ENCODE measurements at regions not wholly inside any gene's neighbourhood (a gene's known extent, or its start where the extent isn't known, plus 50 kb on each side); places are given as distances from the start of the nearest gene placed in this dataset.

DNA sequence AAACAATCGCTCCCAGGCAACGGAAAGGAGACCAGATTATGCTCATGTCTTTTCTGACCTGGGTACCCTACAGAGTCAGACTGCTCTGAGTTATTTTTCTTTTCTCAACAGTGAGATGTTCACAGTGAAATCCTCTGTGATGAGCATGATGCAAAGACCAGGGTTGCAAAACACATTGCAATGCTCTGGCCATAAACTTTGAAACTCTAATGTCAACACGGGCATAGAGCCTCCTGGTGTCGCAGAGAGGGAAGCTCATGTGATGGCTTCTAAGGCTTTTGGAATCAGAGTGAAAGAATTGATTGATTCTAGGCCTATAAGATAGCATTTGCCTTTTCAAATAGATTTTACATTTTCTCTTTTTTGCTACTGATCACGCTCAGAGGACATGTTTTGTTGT lies 193.4 kb downstream of the RASSF9 start:
- TF ChIP-seq, protein P1, sequence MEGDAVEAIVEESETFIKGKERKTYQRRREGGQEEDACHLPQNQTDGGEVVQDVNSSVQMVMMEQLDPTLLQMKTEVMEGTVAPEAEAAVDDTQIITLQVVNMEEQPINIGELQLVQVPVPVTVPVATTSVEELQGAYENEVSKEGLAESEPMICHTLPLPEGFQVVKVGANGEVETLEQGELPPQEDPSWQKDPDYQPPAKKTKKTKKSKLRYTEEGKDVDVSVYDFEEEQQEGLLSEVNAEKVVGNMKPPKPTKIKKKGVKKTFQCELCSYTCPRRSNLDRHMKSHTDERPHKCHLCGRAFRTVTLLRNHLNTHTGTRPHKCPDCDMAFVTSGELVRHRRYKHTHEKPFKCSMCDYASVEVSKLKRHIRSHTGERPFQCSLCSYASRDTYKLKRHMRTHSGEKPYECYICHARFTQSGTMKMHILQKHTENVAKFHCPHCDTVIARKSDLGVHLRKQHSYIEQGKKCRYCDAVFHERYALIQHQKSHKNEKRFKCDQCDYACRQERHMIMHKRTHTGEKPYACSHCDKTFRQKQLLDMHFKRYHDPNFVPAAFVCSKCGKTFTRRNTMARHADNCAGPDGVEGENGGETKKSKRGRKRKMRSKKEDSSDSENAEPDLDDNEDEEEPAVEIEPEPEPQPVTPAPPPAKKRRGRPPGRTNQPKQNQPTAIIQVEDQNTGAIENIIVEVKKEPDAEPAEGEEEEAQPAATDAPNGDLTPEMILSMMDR (IDR thresholded peaks at IDR 0.05; ENCODE audit: insufficient read depth, low read depth, low read length) = no peak
- no peak for TF ChIP-seq EZH2 (IDR thresholded peaks at IDR 0.05; ENCODE audit: insufficient read depth, low read length)

Data from astrocyte (in vitro differentiated cells and primary cell).